Mesenchymal stem cell (in vitro differentiated cells and primary cell): ENCODE measurements at regions not wholly inside any gene's neighbourhood (a gene's known extent, or its start where the extent isn't known, plus 50 kb on each side); places are given as distances from the start of the nearest gene placed in this dataset. TPM values are rescaled to one million over a fixed set of nuclear protein-coding genes. Genes with fewer than 3 reads are reported as not detected.

ENCODE experiments used
- small RNA-seq: library from polyadenylated mRNA; stranded (forward); fragments of <200 nt; extraction: miRNeasy Mini kit (QIAGEN cat#:217004); gene quantifications from one replicate; pipeline ENCODE3, GENCODE V24; 2013; ENCODE audit warnings: low read depth

Small RNA genes in the stretch of these regions (small RNA-seq; reads per million reads assigned to genes)
- not detected for gene AC137527.1
